ENCODE measurements at regions not wholly inside any gene's neighbourhood (a gene's known extent, or its start where the extent isn't known, plus 50 kb on each side); places are given as distances from the start of the nearest gene placed in this dataset.
"Not testable (repeated sequence)": the region's sequence is repeated elsewhere in the genome, so short reads cannot be mapped to it uniquely, and the experiment has no call there.

DNA sequence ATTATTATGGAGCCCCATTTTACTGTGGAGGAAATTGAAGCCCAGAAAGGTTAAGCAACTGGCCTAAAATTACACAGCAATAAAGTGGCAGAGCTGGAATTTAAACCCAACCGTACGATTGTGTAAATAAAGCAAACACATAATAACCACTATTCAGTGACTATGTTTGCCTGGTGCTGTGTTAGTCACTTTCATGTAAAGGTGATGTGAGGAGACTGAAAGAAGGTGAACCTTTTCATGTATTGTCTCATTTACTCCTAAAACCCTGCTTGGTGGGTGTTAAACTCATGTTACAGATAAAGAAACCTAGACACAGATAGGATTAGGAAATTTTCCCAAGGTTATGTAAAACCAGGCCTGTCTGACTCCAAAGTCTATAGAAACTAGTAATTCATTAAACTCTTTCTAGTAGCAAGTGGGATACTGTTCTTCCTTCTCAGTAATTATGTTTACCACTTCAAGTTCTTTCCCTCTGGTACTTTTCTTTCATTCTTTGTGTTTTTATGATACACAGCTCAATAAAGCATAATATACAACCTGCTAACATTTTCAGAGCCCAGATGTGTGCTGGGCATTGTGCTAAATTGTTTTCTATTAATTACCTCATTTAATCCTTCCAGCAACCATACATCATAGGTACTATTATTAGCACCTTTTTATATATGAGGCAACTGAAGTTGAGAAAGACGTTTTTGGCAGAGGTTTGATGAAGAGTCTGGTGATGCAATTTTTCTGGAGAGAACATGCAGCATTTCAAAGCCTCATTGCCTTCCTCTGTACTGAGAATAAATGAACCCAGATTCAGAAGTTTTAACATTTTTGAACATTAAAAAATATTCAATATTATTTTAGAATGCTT, 202.7 kb downstream of the SPRY1 start:
- no peak for DNase-seq (ENCODE audit: low read depth in 1 of 2, low spot score in 1 of 2)

DNA sequence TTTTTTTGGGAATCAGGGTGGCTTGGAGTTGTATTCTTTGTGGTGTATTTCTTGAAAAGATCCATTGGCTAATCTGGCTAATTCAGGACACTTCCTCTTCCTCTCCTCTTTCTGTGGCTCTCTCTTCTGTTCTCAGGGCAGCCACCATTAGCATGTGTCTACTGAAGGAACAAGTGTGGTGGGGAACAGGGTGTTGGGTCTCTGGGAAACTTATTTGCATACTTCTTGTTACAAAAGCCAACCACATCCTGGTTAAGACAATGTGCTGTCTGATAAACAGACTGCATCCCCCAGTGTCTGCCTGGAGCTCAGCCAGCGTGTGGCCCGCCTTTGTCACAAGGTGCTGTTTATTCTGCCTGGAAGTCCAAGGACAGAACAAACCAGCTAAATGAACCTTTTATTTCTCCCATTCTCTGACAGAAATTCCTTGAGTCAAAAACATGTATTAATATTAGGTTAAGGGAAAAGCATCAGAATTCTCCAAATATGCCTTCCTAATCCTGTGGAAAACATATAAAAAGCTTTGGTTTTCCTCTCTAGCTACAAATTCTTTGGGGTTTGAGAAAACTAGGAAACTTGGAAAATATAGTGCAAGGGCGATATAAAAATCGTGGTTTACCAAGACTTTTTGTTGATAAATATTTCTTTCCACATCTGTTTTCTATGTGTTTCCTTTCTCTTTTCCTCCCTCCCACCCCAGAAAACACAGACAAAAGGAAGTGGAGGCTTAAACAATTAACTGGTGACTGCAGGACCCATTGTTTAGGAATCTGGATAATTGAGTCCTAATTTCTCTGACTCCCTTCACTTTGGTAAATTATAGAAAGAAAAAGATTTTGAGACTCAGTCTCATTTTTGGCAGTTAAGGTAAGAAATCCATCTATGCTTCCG, 203.6 kb downstream of the SPRY1 start:
- DNase-seq (ENCODE audit: low read depth in 1 of 2, low spot score in 1 of 2) = peak in 1 of 2 donors; percentile 5

DNA sequence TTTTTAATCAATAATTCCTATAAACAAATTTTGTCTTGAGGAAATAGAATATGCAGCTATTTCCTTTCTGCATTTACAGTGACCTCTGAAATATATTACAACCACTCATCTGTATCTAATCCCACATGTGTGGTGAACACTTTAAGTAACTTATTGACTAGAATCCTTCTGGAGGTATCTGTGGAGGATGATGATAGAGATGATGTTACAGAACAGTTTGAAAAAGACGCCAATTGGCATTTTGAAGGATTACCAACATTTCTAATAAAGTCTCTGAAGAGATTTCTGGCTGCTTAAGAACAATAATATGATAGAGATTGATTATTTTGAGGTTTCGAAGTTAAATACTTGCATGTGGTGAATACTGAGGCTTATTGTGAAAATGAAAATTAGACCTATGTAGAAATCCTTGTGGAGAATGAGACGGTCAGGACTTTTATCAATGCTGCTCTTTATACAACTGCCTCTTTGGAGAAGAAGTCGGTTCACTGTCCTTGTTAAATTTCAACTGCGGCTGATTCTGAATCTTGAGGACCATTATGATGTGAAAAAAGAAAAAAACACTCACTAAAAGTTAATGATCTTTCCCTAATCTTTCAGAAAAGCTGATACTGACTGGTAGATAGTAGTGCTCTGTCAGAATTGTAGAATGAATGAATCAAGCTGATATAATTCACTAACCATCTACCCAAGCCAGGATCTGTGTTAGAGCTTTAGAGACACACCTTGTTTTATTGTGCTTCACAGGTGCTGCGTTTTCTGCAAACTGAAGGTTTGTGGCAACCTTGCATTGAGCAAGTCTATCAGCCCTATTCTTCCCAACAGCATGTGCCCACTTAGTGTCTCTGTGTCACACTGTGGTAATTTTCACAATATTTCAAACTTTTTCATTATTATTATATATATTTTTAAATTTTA, 204.7 kb downstream of the SPRY1 start:
- no peak for DNase-seq (ENCODE audit: low read depth in 1 of 2, low spot score in 1 of 2)

DNA sequence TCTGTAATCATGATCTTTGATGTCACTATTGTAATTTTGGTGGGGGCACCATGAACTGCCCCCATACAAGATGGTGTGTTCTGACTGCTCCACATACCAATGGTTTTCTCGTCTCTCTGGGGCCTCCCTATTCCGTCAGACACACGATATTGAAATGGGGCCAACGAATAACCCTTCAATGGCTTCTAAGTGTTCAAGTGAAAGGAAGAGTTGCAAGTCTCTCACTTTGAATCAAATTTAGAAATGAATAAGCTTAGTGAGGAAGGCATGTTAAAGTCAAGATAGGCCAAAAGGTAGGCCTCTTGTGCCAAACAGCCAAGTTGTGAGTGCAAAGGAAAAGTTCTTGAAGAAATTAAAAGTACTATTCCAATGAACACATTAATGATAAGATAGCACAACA, 205.4 kb downstream of the SPRY1 start:
- no peak for DNase-seq (ENCODE audit: low read depth in 1 of 2, low spot score in 1 of 2)

DNA sequence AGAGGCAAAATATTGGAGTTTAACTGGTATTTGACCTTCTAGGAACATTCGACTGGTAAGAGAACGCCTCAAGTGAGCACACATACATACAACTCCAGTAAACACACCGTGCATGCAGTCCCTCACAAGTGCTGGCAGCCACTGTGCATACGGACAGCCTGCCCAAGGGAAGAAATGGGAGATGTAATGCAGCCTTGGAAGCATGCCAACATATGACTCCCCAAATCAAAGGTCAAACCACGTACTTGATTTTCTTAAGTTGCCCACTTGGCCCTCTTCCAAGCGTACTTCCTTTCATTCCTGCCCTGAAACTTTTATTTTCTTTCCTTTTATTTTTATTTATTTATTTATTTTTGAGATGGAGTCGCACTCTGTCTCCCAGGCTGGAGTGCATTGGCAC, 206.6 kb downstream of the SPRY1 start:
- DNase-seq (ENCODE audit: low read depth in 1 of 2, low spot score in 1 of 2) = no peak

DNA sequence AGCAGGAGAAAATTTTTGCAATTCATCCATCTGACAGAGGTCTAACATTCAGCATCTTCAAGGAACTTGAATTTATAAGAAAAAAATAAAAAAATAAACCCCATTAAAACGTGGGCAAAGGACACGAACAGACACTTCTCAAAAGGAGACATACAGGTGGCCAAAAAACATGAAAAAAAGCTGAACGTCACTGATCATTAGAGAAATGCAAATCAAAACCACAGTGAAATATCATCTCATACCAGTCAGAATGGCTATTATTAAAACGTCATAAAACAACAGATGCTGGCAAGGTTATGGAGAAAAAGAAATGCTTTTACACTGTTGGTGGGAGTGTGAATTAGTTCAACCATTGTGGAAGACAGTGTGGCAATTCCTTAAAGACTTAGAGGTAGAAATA, 209.2 kb downstream of the SPRY1 start:
- DNase-seq (ENCODE audit: low read depth in 1 of 2, low spot score in 1 of 2) = not testable (repeated sequence)

DNA sequence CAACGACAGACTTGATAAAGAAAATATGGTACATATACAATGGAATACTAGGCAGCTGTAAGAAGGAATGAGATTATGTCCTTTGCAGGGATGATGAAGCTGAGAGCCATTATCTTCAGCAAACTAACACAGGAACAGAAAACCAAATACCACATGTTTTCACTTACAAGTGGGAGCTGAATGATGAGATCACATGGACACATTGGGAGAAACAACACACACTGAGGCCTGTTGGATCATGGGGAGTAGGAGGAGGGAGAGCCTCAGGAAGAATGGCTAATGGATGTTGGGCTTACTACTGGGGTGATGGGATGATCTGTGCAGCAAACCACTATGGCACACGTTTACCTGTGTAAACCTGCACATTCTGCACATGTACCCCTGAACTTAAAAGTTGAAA, 209.7 kb downstream of the SPRY1 start:
- DNase-seq (ENCODE audit: low read depth in 1 of 2, low spot score in 1 of 2) = no peak

DNA sequence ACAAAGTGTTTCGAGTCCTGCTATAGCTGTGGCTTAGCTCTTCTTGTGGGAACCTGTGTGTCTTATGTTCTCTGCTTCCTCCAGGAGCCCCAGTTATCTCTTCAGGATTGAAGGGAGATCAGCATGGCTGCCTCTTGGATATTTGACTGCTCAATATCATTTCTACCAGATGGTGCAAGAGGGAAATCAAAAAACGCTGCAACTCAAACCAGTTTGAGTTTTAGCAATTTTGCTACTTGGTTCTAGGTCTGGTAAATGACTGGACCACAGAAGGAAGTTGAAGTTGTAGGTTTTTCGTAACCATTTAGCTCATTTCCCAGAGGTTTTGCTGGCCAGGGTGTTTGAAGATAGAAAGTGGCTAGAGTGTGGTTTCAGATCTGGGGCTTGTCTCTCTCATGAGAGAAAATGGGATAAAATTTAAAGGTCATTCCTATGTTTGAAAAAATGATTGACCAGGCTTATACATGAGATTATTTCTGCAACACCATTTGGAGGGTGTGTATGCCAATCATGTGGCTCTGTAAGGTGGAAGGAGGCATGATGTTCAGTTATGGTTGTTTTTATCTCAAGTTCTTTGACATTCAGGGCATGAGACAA, 210.4 kb downstream of the SPRY1 start:
- no peak for DNase-seq (ENCODE audit: low read depth in 1 of 2, low spot score in 1 of 2)

DNA sequence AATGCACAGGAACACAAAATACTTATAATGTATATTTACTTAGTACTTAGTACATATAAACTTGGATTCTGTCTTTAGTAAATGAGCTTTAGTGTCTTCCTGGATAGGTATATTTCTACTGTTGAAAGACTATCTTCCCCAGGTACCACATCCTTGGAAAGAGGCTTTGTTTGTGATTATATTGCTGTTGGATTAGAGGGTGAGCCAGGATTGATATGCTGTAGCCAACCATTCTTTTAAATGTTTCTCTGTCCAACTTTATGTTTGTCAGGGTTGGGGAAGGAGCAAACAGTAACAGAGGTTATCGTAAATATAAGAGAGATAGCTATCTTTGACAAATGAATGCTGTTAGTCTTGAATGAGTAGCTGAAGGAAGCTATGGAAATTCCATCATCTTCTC, 213.2 kb downstream of the SPRY1 start:
- DNase-seq (ENCODE audit: low read depth in 1 of 2, low spot score in 1 of 2) = no peak

DNA sequence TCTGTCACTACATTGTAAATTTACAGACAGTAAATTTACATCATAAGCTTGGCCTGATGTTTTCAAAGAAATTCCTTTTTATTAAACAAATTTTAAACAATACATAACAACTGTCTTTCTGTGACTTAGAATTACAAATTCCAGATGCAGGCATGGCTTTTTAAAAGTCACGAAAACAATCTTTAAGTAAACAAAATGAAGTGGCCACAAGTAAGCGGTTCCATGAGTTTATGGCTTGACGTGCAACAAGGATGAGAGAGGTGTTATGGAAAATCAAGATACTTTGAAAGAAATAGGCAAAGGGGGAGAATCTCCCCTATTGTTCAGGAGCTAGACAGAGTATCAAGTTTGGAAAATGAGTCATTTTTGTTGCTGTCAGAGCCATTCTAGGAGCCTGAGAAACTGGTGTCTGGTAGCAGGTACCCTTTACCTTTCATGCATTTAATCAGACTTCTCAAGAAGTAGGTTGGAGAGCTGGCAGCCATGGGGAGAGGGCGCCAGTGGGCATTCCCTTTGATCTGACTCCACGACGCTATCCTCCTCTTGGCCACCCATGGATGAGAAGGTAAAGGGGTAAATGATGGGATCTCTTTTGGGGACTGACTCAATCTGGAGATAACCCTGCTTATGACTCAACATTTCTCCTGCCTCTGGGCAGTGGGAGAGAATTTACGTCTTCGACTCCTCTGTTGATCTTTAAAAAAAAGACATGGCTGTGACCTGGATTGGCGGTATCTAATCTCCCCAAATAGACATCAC, 217.2 kb downstream of the SPRY1 start:
- no peak for DNase-seq (ENCODE audit: low read depth in 1 of 2, low spot score in 1 of 2)

DNA sequence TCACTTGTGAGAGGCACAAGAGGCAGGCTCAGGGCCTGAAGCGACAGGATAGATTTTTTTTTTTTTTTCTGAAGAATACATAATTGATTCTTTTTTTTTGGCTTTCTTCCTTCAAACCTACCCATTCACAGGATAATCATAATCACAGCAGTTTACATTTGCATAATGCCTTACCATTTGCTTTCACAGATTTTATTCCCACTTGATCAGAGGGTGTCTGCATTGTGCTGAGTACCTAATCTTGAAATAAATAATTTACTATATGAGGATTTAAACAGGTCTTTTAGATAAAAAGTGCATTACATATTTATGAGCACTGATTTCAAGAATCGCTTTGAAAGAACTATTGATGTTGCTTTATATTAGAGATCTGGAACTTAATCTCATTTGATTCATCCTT, 219.3 kb downstream of the SPRY1 start:
- DNase-seq (ENCODE audit: low read depth in 1 of 2, low spot score in 1 of 2) = no peak

DNA sequence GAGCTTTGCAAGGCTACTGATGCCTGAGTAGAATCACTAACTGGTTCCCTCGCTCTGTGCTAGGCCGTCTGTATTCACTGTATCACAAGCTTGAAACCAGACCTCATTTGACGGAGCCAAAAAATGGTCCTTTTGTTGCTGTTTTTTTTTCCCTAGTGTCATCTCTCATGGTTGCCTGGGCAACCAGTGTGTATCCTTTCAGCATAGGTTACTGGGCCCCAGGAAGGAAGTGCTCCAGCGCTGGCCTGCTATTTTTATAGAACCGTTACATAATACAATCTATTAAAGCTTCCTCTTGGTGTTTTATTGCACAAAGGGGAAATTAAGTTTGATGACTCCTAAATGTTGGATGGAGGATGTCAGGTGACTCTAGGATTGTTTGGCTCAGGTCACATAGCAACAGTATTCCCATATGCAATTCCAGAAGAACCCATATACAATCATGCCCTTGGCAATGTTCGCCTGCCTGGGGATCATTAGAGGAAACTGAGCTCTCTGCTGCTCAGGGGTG, 220.4 kb downstream of the SPRY1 start:
- peak in 1 of 2 donors; percentile 7 for DNase-seq (ENCODE audit: low read depth in 1 of 2, low spot score in 1 of 2)

DNA sequence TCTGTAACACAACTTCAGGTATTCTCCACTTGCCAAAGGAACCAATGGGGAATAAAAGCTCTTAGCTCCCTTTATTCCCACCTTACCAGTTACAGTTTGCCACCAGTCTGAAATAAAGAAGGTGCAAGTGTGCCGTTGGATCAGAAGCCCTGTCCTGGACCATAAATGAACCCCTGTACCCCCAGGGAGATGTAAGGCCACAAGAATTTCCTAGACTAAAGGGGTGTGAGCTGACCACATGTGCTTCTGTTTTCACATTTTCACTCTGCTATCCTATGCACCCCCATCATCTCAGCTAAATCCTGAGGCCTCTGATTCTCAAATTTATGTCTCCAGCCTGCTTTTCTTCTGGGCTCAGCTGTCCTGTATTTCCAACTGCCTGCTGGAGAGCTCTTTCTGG, 221.2 kb downstream of the SPRY1 start:
- no peak for DNase-seq (ENCODE audit: low read depth in 1 of 2, low spot score in 1 of 2)

DNA sequence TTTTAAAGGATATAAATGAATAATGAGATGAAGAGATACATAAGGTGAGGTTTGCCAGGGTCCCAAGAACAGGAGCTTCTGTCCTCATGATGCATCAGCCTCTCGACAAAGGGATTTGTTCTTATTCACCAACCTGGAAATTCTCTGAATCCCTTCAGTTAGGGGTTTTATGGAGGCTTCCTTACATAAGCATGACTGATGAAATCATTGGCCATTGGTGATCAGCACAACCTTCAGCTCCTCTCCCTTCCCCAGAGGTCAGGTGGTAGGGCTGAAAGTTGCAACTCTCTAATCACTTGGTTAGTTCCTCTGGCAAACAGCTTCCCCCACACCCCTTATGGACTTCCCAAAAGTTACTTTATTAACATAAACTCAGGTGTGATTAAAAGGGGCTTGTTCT, 222.0 kb downstream of the SPRY1 start:
- no peak for DNase-seq (ENCODE audit: low read depth in 1 of 2, low spot score in 1 of 2)

DNA sequence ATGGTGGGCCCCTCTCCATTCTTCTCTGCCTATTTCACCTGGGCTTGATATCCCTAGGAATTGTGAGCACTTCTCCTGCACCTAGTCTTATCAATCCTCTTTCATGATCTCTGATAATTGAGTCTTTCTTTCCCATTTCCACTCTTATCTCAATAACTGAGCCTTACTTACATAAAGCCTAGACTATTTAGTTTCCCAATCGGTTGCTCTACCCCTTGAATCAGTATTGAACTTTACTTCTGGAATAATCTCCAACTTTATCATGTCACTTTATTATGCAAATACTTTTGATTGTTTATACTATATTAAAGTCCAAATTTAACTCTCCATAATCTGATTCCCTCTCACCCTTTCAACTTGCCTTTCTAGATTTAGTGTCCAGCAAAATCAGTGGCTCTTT, 222.7 kb downstream of the SPRY1 start:
- DNase-seq (ENCODE audit: low read depth in 1 of 2, low spot score in 1 of 2) = no peak

DNA sequence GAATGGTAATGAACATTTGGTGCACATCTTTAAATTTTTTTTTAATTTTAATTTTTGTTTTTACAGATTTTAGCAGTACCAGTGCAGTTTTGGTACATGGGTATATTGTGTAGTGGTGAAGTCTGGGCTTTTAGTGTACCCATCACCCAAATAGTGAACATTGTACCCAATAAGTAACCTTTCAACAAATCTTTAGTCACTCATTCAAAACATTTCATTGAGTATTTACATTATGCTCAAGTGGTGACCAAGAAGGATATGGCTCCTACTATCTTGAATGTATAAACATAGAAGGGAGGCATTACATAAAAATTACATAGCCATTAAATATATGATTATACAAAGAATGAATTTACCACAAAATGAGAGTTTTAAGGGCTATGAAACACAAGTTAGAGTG, 223.3 kb downstream of the SPRY1 start:
- no peak for DNase-seq (ENCODE audit: low read depth in 1 of 2, low spot score in 1 of 2)

DNA sequence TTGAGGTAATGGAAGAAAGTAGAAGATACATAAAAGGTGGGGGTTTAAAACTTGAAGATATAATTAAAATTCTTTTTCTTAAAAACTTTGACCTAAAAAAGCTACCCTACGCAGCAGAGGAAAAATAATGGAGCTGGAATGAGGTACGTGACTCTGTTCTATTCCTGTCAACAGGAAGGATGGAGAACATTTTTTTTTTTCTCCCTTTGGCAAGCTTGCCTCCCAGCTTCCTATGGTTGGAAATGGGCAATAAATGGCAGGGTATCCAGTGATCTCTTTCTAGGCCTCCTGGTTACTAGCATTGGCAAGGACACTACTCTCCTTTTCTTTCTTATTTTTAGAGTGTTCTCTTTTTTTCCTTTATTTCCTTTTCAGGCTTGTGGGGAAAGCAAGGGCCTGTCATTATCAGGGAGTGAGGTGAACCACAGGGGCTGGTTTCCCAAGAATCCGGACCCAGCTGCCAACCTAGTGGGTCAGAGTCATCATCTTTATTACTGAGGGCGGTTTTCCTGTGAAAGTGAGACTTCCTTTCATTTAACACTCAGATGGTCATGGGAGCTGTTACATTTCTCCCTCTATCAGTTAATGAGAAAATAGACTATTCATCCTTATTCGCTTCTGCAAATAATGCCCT, 224.6 kb downstream of the SPRY1 start:
- no peak for DNase-seq (ENCODE audit: low read depth in 1 of 2, low spot score in 1 of 2)

DNA sequence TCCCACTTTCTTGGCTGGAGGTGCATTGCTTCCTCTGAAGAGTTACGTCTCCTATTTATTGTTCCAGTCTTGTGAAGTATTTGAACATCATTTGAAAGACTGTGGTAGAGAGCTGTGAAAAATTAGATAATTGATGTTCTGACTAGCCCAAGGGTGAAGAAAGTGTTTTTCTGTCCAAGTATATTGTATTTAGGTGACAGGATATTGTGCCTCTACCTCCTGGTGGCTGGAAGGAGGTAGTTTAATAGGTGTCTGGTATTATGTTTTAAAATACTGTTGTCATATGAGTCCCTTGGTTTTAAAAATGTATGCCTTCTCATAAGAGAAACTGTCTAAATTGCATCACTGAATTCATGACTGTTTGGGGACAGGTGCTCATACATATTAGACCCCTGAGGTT, 226.0 kb downstream of the SPRY1 start:
- no peak for DNase-seq (ENCODE audit: low read depth in 1 of 2, low spot score in 1 of 2)

DNA sequence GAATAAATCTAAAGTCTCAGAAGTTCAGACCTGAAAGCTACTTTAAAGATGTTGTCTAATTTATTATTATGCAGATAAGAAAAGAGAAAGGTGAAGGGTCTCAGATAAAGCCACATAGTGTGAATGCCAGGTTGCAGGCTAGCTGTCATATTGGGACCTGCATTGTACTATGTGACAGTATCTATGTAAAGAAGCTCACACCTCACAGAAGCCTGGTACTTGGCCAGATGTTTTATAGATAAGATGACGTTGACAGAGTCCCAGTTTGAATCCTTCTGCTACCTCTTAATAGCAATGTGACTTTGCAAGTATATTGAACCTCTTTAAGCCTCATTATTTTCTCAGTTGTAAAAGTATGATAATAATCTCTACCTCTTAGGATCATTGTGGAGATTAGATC, 227.0 kb downstream of the SPRY1 start:
- no peak for DNase-seq (ENCODE audit: low read depth in 1 of 2, low spot score in 1 of 2)
